ENCODE measurements at regions not wholly inside any gene's neighbourhood (a gene's known extent, or its start where the extent isn't known, plus 50 kb on each side); places are given as distances from the start of the nearest gene placed in this dataset.

- Histone ChIP-seq H3K4me3 (ENCODE audit: low read length in 3 of 3) (no peak overlapping the region), H3K9ac (ENCODE audit: low read length in 3 of 3) (no peak overlapping the region), H3K4me1 (ENCODE audit: control insufficient read depth in 2 of 3, insufficient read depth in 2 of 3, low read depth in 1 of 3, low read length in 3 of 3) (no peaks in the 10 kb centered on the region), H3K27me3 (ENCODE audit: control insufficient read depth, insufficient read depth, low read length) (no peaks in the 10 kb centered on the region), H3K27ac (ENCODE audit: low read depth in 2 of 2, low read length in 2 of 2) (no peak overlapping the region), H3K9me3 (ENCODE audit: control insufficient read depth in 2 of 3, insufficient read depth in 1 of 3, low read length in 3 of 3) (no peaks in the 10 kb centered on the region), H3K36me3 (ENCODE audit: control insufficient read depth in 2 of 3, insufficient read depth in 3 of 3, low read length in 3 of 3) (no peaks in the 10 kb centered on the region)
- DNase-seq (no peak), FAIRE-seq (no peak)
- no peak for TF ChIP-seq CTCF (IDR thresholded peaks at IDR 0.05; ENCODE audit: borderline replicate concordance, extremely low read depth, insufficient read depth)
- intact Hi-C loops (cut with DNase I): no loop called here
Measured at GRCh38 chr7:69256634-69257081, 341.6 kb upstream of the AUTS2 start.

DNA sequence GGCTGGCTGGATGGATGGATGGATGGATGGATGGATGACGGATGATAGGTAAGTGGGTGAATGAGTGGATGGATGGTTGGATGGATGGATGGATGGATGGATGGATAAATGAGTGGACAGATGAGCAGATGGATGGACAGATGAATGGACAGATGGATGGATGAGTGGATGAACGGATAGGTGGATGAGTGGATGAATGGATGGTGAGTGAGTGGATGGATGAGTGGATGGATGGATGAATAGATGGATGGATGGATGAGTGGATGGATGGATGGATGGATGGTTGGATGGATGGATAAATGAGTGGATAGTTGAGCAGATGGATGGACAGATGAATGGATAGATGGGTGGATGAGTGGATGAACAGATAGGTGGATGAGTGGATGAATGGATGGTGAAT is 340.7 kb upstream of the AUTS2 start:
- no peak for FAIRE-seq
- TF ChIP-seq CTCF (IDR thresholded peaks at IDR 0.05; ENCODE audit: borderline replicate concordance, extremely low read depth, insufficient read depth): no peak
- Histone ChIP-seq H3K4me3 (ENCODE audit: low read length in 3 of 3) (no peak overlapping the region), H3K4me1 (ENCODE audit: control insufficient read depth in 2 of 3, insufficient read depth in 2 of 3, low read depth in 1 of 3, low read length in 3 of 3) (no peaks in the 10 kb centered on the region), H3K27me3 (ENCODE audit: control insufficient read depth, insufficient read depth, low read length) (no peaks in the 10 kb centered on the region), H3K27ac (ENCODE audit: low read depth in 2 of 2, low read length in 2 of 2) (no peak overlapping the region), H3K9ac (ENCODE audit: low read length in 3 of 3) (no peak overlapping the region), H3K9me3 (ENCODE audit: control insufficient read depth in 2 of 3, insufficient read depth in 1 of 3, low read length in 3 of 3) (no peaks in the 10 kb centered on the region), H3K36me3 (ENCODE audit: control insufficient read depth in 2 of 3, insufficient read depth in 3 of 3, low read length in 3 of 3) (no peaks in the 10 kb centered on the region)
- intact Hi-C loops (cut with DNase I): no loop called here
- no peak for DNase-seq

- no peak overlapping the region for H3K4me3 ChIP-seq (ENCODE audit: low read length in 3 of 3)
- no peak for FAIRE-seq
- no peak for TF ChIP-seq CTCF (IDR thresholded peaks at IDR 0.05; ENCODE audit: borderline replicate concordance, extremely low read depth, insufficient read depth)
- no peaks in the 10 kb centered on the region for H3K9me3 ChIP-seq (ENCODE audit: control insufficient read depth in 2 of 3, insufficient read depth in 1 of 3, low read length in 3 of 3)
- no peak overlapping the region for H3K9ac ChIP-seq (ENCODE audit: low read length in 3 of 3)
- H3K27me3 ChIP-seq (ENCODE audit: control insufficient read depth, insufficient read depth, low read length): no peaks in the 10 kb centered on the region
- intact Hi-C loops (cut with DNase I): no loop called here
- no peaks in the 10 kb centered on the region for H3K36me3 ChIP-seq (ENCODE audit: control insufficient read depth in 2 of 3, insufficient read depth in 3 of 3, low read length in 3 of 3)
- no peak overlapping the region for H3K27ac ChIP-seq (ENCODE audit: low read depth in 2 of 2, low read length in 2 of 2)
- H3K4me1 ChIP-seq (ENCODE audit: control insufficient read depth in 2 of 3, insufficient read depth in 2 of 3, low read depth in 1 of 3, low read length in 3 of 3): no peaks in the 10 kb centered on the region
- no peak for DNase-seq
Measured at GRCh38 chr7:69259445-69259844, 338.8 kb upstream of the AUTS2 start.

DNA sequence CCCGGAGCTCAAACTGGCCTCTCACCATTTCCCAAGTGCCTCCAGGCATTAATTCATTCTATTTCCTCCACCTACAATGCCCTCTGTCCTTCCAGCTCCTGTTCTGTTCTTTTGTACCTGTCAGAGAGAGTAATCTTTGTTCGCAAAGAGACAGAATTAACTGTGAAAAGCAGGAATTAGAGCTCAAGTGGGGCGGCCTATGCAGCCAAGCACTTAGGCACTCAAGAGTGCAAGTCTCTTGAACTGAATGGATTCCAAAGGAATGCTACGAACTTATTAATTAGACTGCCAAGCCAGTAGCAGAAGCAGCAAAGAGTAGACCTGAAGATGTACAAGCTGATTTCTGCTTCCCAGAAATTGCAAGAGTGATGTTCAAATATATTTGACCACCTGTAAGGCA is 338.3 kb upstream of the AUTS2 start:
- no peak overlapping the region for H3K4me3 ChIP-seq (ENCODE audit: low read length in 3 of 3)
- intact Hi-C loops (cut with DNase I): no loop called here
- no peaks in the 10 kb centered on the region for H3K27me3 ChIP-seq (ENCODE audit: control insufficient read depth, insufficient read depth, low read length)
- H3K9ac ChIP-seq (ENCODE audit: low read length in 3 of 3): no peak overlapping the region
- FAIRE-seq: no peak
- no peaks in the 10 kb centered on the region for H3K4me1 ChIP-seq (ENCODE audit: control insufficient read depth in 2 of 3, insufficient read depth in 2 of 3, low read depth in 1 of 3, low read length in 3 of 3)
- no peaks in the 10 kb centered on the region for H3K36me3 ChIP-seq (ENCODE audit: control insufficient read depth in 2 of 3, insufficient read depth in 3 of 3, low read length in 3 of 3)
- DNase-seq: no peak
- no peak overlapping the region for H3K27ac ChIP-seq (ENCODE audit: low read depth in 2 of 2, low read length in 2 of 2)
- no peaks in the 10 kb centered on the region for H3K9me3 ChIP-seq (ENCODE audit: control insufficient read depth in 2 of 3, insufficient read depth in 1 of 3, low read length in 3 of 3)
- no peak for TF ChIP-seq CTCF (IDR thresholded peaks at IDR 0.05; ENCODE audit: borderline replicate concordance, extremely low read depth, insufficient read depth)

Data from kidney (tissue), 13 donors.